Naive thymus-derived CD4-positive, alpha-beta T cell (primary cell): ENCODE measurements at regions not wholly inside any gene's neighbourhood (a gene's known extent, or its start where the extent isn't known, plus 50 kb on each side); places are given as distances from the start of the nearest gene placed in this dataset.
A peak's percentile ranks its signal among the peaks of the same experiment; 100 is the strongest.

ENCODE experiments used
- ATAC-seq: fragments of 150-1000 bp; cut with Tn5 transposase; 2 replicates; pipeline ENCODE4 v1.10.0; 2021; ENCODE audit warnings: mild to moderate bottlenecking, moderate library complexity
- CTCF ChIA-PET: fragments of 350-600 bp; sonication (Branson Sonifier 250); formaldehyde crosslinking; loops from one replicate; lab custom pipeline; 2021; ENCODE audit warnings: antibody characterized with exemption; lab: Charles Lee
- POLR2A ChIA-PET: fragments of 350-600 bp; sonication (Branson Sonifier 250); formaldehyde crosslinking; loops from one replicate; lab custom pipeline; 2021; ENCODE audit warnings: antibody characterized with exemption, inconsistent platforms; lab: Charles Lee
- DNase-seq, 9 donors: peaks; one replicate each; pipeline versions ENCODE4 v3.0.0 to v3.0.0-alpha.2; 2020 to 2022; ENCODE audit warnings: mixed read lengths in 1 of 9
- H3K27ac ChIP-seq: one replicate; pipeline ENCODE4 v1.7.0; 2013; ENCODE audit warnings: mild to moderate bottlenecking, low read depth, low read length, moderate library complexity
- H3K27me3 ChIP-seq, 2 donors: one replicate each; pipeline ENCODE4 v1.7.0; 2013; ENCODE audit warnings: low read length in 2 of 2, mild to moderate bottlenecking in 2 of 2, moderate library complexity in 2 of 2; ENCODE audit not compliant: control insufficient read depth in 2 of 2, insufficient read depth in 2 of 2
- H3K36me3 ChIP-seq, 3 experiments: 1 replicate in 2 of 3; 2 replicates in 1 of 3; pipeline ENCODE4 v1.7.0; 2013; ENCODE audit warnings: low read length in 3 of 3, mild to moderate bottlenecking in 3 of 3, moderate library complexity in 1 of 3; ENCODE audit not compliant: insufficient read depth in 3 of 3, control insufficient read depth in 2 of 3
- H3K4me1 ChIP-seq, 2 donors: one replicate each; pipeline ENCODE4 v1.7.0; 2013; ENCODE audit warnings: low read length in 2 of 2, mild to moderate bottlenecking in 2 of 2, moderate library complexity in 1 of 2; ENCODE audit not compliant: control insufficient read depth in 2 of 2, insufficient read depth in 2 of 2
- H3K4me3 ChIP-seq: 2 replicates; pipeline ENCODE4 v1.7.0; 2013; ENCODE audit warnings: mild to moderate bottlenecking, low read length
- H3K9me3 ChIP-seq, 3 experiments: 1 replicate in 2 of 3; 2 replicates in 1 of 3; pipeline ENCODE4 v1.7.0; 2013; ENCODE audit warnings: low read length in 3 of 3; ENCODE audit not compliant: control insufficient read depth in 2 of 3
- H3K27ac Mint-ChIP-seq, 9 donors: one replicate each; pipeline ENCODE4 v1.8.0; 2020 to 2022; ENCODE audit warnings: mixed read lengths in 9 of 9, mild to moderate bottlenecking in 8 of 9, moderate library complexity in 5 of 9, inconsistent platforms in 2 of 9
- H3K27me3 Mint-ChIP-seq, 5 donors: one replicate each; pipeline ENCODE4 v1.8.0; 2021 to 2022; ENCODE audit warnings: mixed read lengths in 5 of 5, mild to moderate bottlenecking in 1 of 5
- H3K36me3 Mint-ChIP-seq, 5 donors: one replicate each; pipeline ENCODE4 v1.8.0; 2020 to 2022; ENCODE audit warnings: mixed read lengths in 5 of 5, mild to moderate bottlenecking in 3 of 5, inconsistent platforms in 1 of 5
- H3K4me1 Mint-ChIP-seq, 7 donors: one replicate each; pipeline ENCODE4 v1.8.0; 2020 to 2022; ENCODE audit warnings: mixed read lengths in 7 of 7, mild to moderate bottlenecking in 3 of 7, inconsistent platforms in 1 of 7
- H3K4me3 Mint-ChIP-seq, 10 donors: one replicate each; pipeline ENCODE4 v1.8.0; 2020 to 2022; ENCODE audit warnings: mild to moderate bottlenecking in 10 of 10, mixed read lengths in 10 of 10, moderate library complexity in 6 of 10, inconsistent platforms in 2 of 10
- H3K9me3 Mint-ChIP-seq, 11 donors: one replicate each; pipeline ENCODE4 v1.8.0; 2020 to 2022; ENCODE audit warnings: mixed read lengths in 11 of 11, mild to moderate bottlenecking in 4 of 11, inconsistent platforms in 1 of 11, moderate library complexity in 1 of 11
- intact Hi-C, 2 donors: fragments of 100-400 bp; cut with micrococcal nuclease; formaldehyde crosslinking; loops; one replicate each; pipeline ENCODE4 v1.15.1; 2023

GRCh38 chr3:72597043-72597442 lies 251.2 kb downstream of the SHQ1 start:
- Mint-ChIP-seq H3K36me3 (no peaks in the 10 kb centered on the region), H3K9me3 (peaks cover 0 to 2% (median 0%) of the 10 kb centered on the region in 11 donors), H3K27ac (no peak overlapping the region), H3K4me3 (no peak overlapping the region), H3K27me3 (peaks cover 0 to 3% (median 0%) of the 10 kb centered on the region in 5 donors), H3K4me1 (peaks cover 0 to 4% (median 0%) of the 10 kb centered on the region in 7 donors)
- no peaks in the 10 kb centered on the region for H3K27me3 ChIP-seq
- no peak overlapping the region for H3K27ac ChIP-seq
- no peaks in the 10 kb centered on the region for H3K9me3 ChIP-seq
- DNase-seq (no peak), ATAC-seq (no peak)
- POLR2A ChIA-PET = no interaction called here
- H3K36me3 ChIP-seq = no peaks in the 10 kb centered on the region
- H3K4me1 ChIP-seq = no peaks in the 10 kb centered on the region
- CTCF ChIA-PET = no interaction called here
- no peak overlapping the region for H3K4me3 ChIP-seq
- intact Hi-C loops = no loop called here

GRCh38 chr3:72595927-72596610 lies 252.2 kb downstream of the SHQ1 start:
- Histone ChIP-seq H3K4me1 (no peaks in the 10 kb centered on the region), H3K36me3 (no peaks in the 10 kb centered on the region), H3K27ac (no peak overlapping the region), H3K4me3 (no peak overlapping the region), H3K9me3 (no peaks in the 10 kb centered on the region), H3K27me3 (no peaks in the 10 kb centered on the region)
- Mint-ChIP-seq H3K27ac (no peak overlapping the region), H3K4me1 (peaks cover 0 to 4% (median 0%) of the 10 kb centered on the region in 7 donors), H3K4me3 (no peak overlapping the region), H3K36me3 (no peaks in the 10 kb centered on the region), H3K9me3 (peaks cover 0 to 2% (median 0%) of the 10 kb centered on the region in 11 donors), H3K27me3 (no peaks in the 10 kb centered on the region)
- ATAC-seq (no peak), DNase-seq (no peak)
- ChIA-PET CTCF (no interaction called here), POLR2A (no interaction called here)
- intact Hi-C loops = no loop called here

DNA sequence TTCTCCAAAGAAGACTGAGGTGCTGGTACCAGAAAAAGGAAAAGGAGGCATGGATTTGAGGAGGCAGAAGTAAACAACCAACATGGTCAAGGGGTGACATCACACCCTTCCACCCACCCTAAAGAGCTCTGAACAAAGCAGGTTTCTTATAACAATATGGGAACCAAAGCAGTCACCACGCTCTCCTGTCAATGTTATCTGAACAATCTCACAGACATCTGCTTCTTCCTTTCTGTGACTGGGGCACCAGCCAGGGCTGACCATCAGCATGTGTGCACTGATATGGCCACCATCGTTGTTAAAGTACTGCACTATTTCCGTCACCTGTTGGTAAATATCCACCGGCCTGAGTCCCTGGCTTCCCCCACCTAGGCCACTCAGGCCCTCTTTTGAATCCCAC lies 252.9 kb downstream of the SHQ1 start:
- Mint-ChIP-seq H3K36me3 (no peaks in the 10 kb centered on the region), H3K27me3 (no peaks in the 10 kb centered on the region), H3K9me3 (no peaks in the 10 kb centered on the region), H3K27ac (no peak overlapping the region), H3K4me3 (no peak overlapping the region), H3K4me1 (peaks cover 0 to 4% (median 0%) of the 10 kb centered on the region in 7 donors)
- H3K9me3 ChIP-seq = no peaks in the 10 kb centered on the region
- intact Hi-C loops = no loop called here
- H3K4me3 ChIP-seq = no peak overlapping the region
- CTCF ChIA-PET = no interaction called here
- ATAC-seq = no peak
- H3K36me3 ChIP-seq = no peaks in the 10 kb centered on the region
- no peak overlapping the region for H3K27ac ChIP-seq
- no peak for DNase-seq
- H3K4me1 ChIP-seq = no peaks in the 10 kb centered on the region
- H3K27me3 ChIP-seq = no peaks in the 10 kb centered on the region
- POLR2A ChIA-PET = no interaction called here

DNA sequence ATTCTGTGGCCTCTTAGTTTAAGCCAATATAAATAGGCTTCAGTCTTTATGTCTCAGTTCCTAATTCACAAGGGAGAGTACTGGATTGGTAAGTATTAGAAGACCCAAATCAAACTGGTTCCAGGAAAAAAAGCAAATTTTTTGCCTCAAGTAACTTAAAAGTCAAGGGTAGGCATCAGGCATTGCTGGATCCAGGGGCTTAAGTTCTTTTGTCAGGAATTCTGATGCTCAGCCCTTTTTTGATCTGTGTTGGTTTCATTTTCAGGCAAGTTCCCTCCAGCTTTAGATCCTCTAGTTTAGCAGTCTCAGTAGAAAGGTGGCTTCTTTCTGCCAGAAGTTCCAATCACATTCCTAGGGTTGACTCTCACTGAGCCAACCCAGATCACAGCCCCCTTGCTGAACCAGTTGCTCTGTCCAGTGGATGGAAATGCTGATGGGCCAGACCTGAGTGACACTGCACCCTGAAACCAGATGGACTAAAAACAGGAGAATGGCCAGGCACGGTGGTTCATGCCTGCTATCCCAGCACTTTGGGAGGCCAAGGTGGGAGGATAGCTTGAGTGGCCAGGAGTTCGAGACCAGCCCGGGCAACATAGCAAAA lies 253.5 kb downstream of the SHQ1 start:
- Histone ChIP-seq H3K4me1 (no peaks in the 10 kb centered on the region), H3K36me3 (no peaks in the 10 kb centered on the region), H3K27ac (no peak overlapping the region), H3K9me3 (no peaks in the 10 kb centered on the region), H3K27me3 (no peaks in the 10 kb centered on the region), H3K4me3 (no peak overlapping the region)
- no peaks in the 10 kb centered on the region for H3K27me3 Mint-ChIP-seq
- POLR2A ChIA-PET = no interaction called here
- H3K4me1 Mint-ChIP-seq = peaks cover 0 to 4% (median 0%) of the 10 kb centered on the region in 7 donors
- CTCF ChIA-PET = no interaction called here
- DNase-seq (no peak), ATAC-seq (no peak)
- intact Hi-C loops = no loop called here
- no peak overlapping the region for H3K4me3 Mint-ChIP-seq
- no peak overlapping the region for H3K27ac Mint-ChIP-seq
- H3K36me3 Mint-ChIP-seq = no peaks in the 10 kb centered on the region
- no peaks in the 10 kb centered on the region for H3K9me3 Mint-ChIP-seq

DNA sequence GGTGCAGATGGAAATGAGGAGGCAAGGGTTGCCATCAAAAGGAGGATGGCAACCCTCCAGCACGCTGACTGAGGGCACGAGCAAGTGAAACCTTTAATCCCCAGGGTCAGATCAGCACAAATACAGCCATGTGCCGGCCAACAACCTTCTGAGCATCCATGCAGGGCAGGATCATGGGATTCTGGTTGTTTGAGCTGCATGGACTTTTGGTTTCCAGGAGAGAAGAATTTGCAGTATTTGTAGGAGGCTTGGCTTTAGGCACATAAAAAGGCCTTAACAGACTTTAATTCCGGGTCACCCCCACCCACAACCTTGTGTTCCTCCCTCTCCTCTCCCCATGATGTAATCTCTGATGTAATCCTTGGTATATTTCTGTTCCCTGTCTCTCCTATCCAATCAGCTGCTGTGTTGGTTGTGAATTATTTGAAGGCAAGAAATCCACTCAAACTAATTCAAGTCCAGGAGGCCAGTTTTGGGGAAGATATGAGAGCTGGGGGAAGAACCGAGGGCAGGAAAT lies 254.3 kb downstream of the SHQ1 start:
- H3K4me1 Mint-ChIP-seq = peaks cover 0 to 4% (median 0%) of the 10 kb centered on the region in 7 donors
- H3K4me3 Mint-ChIP-seq = no peak overlapping the region
- ChIA-PET CTCF (no interaction called here), POLR2A (no interaction called here)
- Histone ChIP-seq H3K9me3 (no peaks in the 10 kb centered on the region), H3K27ac (no peak overlapping the region), H3K4me1 (no peaks in the 10 kb centered on the region), H3K27me3 (no peaks in the 10 kb centered on the region), H3K36me3 (no peaks in the 10 kb centered on the region), H3K4me3 (no peak overlapping the region)
- peak; percentile 51 for ATAC-seq
- DNase-seq = no peak
- no peaks in the 10 kb centered on the region for H3K27me3 Mint-ChIP-seq
- intact Hi-C loops = no loop called here
- H3K27ac Mint-ChIP-seq = no peak overlapping the region
- no peaks in the 10 kb centered on the region for H3K36me3 Mint-ChIP-seq
- no peaks in the 10 kb centered on the region for H3K9me3 Mint-ChIP-seq

DNA sequence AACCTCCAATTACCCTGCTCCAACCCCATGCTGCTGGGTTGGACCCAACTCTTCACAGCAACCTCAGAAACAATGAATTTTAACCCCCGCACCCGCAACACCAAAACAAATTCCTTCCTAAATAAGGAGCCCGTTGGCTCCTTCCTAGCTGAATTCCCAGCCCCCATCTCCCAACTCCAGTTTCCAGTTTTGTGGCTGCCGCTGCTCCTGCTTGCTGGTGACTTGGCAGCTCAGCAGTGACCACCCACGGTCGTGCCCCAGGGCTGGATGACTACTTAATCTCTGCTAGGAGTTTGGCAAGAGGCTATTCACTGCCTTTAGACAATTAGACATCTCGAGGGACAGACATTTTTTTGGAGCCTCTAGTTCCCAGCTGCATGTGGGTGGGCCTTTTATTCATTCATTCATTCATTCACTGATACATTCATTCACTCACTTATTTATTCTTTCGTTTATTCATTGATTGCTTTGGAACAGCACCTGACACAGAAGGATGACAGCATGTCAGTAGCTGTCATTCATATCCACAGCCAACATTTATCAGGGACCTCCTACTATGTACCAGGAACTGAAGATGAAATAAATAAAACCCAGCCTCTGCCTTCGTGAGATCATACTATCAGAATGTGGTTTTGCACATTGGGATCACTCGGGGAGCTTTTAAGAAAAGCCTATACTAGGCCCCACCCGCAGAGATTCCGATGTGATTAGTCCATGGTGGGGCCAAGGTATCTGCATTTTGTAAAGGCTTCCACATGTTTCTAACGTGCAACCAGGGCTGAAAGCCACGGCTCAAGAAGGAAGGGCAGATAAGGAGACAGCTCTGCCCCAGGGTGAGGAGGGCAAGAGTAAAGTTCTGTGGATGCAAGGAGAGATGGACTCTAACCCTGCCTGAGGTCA lies 256.5 kb downstream of the SHQ1 start:
- POLR2A ChIA-PET = no interaction called here
- Mint-ChIP-seq H3K9me3 (no peaks in the 10 kb centered on the region), H3K4me3 (no peak overlapping the region), H3K27ac (no peak overlapping the region), H3K4me1 (peaks cover 0 to 4% (median 0%) of the 10 kb centered on the region in 7 donors), H3K36me3 (no peaks in the 10 kb centered on the region), H3K27me3 (no peaks in the 10 kb centered on the region)
- Histone ChIP-seq H3K4me1 (no peaks in the 10 kb centered on the region), H3K27ac (no peak overlapping the region), H3K9me3 (no peaks in the 10 kb centered on the region), H3K36me3 (no peaks in the 10 kb centered on the region), H3K4me3 (no peak overlapping the region), H3K27me3 (no peaks in the 10 kb centered on the region)
- intact Hi-C loops = no loop called here
- ATAC-seq (no peak), DNase-seq (no peak)
- CTCF ChIA-PET = no interaction called here
